ENCODE measurements at regions not wholly inside any gene's neighbourhood (a gene's known extent, or its start where the extent isn't known, plus 50 kb on each side); places are given as distances from the start of the nearest gene placed in this dataset.

DNA sequence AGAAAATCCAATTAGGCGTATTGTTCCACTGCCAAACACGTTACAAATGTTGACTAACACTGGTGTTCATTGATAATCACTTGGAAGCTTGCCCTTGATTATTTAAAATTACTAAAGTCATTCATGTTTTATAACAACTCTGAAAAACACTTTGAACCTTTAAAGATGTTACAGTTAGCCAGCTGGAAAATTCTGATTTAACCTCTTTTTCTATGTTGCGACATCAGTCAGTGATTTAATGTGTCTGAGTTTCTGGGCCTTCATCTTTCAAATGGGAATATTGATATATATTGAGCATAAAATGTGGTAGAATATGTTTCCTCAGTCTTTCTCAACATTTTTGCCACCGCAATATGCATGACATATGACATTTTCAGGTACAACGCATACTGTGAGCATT is 274.1 kb upstream of the TENM3 start:
- no peak for DNase-seq

DNA sequence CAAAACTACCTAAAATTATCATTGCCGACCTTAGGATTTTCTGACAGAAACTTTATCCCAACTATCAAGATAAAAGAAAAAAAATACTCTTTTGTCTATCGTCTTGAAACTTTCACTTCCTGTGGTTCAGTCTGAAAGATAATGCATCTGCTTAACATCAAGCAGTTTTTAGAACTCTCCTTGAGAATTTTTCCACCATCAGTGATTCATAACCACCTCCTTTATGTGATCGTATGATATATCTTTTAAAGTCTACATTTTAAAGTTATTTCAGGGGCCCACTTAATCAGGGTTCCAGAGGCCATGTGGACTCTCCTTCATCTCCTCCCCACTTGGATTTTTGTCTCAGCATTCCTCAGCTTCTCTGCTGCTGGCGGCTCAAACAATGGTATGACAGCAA is 272.8 kb upstream of the TENM3 start:
- no peak for DNase-seq

GRCh38 chr4:181971411-181971810 is 271.8 kb upstream of the TENM3 start:
- no peak for DNase-seq

- DNase-seq = no peak
These were observed 271.2 kb upstream of the TENM3 start for GRCh38 chr4:181971973-181972372.

- DNase-seq = no peak
These were observed 266.4 kb upstream of the TENM3 start for GRCh38 chr4:181976764-181977163.

GRCh38 chr4:181982437-181982836 is 260.8 kb upstream of the TENM3 start:
- no peak for DNase-seq

DNA sequence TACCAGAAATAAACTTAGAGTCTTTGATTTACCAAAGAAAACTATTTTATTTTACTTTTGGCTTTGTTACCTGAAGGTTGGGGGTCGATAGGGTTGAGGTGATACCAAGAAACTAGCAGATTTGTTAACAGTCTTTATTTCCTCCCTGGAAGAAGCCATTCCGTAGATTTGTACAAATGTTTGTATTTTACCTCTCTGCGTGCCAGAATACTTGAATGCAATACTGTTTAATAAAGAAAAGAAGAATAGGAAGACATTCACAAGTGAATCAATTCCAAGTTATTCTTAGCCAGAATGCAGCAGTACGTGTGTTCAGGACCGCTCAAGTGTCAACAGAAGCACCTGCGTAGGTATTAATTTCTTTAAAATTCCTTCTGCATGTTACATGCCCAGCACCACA is 260.3 kb upstream of the TENM3 start:
- DNase-seq = no peak

DNA sequence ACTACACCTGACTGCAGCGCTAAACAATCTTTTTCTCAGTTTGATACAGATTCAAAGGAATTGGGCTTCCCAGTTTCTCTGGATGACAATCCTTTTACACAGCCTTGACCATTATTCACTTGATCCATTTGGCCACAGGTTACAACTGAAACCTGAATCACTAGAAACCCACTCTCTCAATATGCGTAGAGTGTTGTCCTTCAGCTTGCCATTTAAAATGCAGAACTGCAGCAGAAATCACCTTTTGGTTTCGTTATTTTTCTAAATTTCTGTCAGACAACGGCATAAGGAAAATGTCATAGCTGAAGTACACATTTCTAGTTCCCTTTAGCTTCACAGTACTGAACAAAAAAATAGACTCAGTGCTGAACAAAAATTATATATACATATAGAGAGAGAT is 255.8 kb upstream of the TENM3 start:
- DNase-seq = no peak

GRCh38 chr4:181989071-181989470 is 254.1 kb upstream of the TENM3 start:
- DNase-seq = no peak

GRCh38 chr4:181991369-181992108 is 251.7 kb upstream of the TENM3 start:
- no peak for DNase-seq

DNA sequence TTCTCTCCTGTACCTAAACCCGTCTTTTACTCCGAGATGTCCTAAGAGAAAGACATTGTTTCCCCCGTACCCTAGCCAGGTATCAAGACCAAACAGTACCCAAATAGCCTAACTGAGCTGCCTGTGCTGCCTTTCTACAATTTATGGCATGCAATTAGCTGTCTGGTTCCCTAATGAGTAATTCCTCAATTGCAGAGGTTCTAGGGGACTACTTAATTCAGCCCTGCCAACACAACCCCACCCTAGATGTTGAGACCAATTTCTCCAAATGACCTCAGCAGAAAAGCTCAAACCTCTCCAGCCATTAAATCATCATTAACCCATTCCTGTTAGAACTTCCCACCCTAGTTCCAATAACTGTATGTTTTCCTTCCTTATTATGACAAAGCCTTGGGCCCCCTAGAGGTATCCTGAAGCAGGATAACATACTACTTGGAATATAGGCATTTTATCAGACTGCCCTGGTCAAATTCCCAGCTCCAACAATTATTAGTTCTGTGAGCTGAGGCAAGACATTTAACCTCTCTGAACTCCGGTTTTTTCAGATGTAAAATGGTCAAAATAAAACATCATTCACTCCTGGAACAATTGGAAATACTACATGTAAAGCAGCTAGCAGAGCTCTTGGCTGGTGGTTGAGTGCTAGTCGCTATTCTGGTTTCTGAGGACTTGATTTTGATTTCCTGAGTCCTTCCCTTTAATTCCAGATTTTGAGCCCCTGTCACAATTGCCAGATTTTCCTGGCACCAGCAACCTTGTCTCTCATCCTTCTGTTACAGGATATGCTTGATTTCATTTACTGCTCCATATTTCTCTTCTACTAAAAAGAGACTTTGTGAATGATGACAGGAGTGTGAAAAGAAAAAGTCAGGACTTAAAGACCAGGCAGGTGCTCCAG is 244.6 kb upstream of the TENM3 start:
- no peak for DNase-seq

GRCh38 chr4:182000077-182000476 is 243.1 kb upstream of the TENM3 start:
- DNase-seq = no peak

GRCh38 chr4:182010876-182011275 is 232.3 kb upstream of the TENM3 start:
- DNase-seq = no peak

DNA sequence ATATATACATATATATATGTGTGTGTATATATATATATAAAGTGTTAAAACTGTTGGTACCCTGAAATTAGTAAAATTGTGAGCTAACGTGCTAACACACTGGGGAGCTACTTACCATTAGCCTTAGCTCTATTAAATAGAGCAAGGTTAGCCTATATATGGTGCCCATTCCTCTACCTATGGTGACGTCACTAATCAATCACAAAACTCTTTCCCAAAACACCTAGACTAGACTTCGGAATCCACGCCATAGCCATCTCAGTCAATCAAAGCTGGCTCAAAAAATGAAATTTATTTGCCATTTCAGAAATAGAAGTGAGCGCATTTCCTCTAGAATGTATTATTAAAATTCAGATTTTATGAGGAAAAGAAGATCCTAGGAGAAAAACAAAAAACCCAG is 229.0 kb upstream of the TENM3 start:
- no peak for DNase-seq

DNA sequence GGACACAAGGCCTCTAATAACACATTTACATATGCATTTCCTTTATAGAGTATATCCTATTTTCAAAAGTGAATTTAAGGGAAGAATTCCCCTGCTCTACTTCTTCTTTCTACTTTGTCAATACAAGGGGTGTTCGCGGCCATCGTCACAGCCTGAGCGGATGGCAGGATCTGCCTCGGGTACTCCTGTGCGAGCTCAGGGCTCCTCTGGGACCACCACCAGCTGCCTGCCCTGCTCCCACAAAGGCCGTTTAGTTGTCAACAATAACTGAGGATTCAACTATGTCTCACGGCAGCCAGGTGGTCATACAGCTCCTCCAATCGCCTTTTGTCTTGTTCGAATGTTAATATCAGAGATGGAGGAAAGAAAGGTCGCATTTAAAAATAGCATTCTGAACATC is 228.2 kb upstream of the TENM3 start:
- no peak for DNase-seq

DNA sequence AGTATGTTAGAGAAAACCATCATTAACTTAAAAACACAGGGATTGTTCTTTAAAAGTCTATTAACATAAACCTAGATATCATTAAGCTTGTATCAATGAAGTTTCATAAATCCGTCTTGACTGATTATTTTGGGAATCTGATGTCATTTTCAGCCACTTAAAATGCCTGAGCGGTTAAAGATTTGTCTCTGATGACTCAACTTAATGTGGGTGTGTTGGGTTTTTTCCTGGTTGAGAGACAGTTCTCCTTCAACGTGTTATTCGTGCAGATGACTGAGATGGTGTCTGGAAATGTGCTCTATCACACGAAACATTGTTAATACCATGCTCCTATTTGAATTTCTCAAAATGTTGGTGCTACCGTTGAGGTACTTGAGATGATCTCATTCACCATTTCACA is 227.3 kb upstream of the TENM3 start:
- DNase-seq = no peak

DNA sequence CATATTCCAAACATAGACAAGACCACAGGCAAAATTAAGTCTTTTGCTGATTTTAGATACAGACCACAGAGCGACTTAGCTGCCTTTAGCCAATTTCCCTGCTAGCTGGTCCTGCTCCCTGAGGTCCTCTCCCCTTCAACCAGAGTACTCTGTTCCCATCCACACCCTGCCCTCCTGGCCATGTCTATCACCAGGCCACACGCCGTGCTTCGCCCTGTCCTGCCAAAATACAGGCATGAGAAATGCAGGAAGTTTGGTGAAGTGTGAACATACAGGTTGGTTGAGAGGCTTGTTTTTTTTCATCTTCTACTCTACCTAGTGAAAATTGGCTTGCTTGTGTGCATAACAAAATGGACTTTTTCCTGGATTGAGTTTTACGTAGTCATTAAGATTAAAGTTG is 226.2 kb upstream of the TENM3 start:
- DNase-seq = no peak

- DNase-seq = peak; percentile 2
These were observed 224.5 kb upstream of the TENM3 start for GRCh38 chr4:182018691-182019090.

GRCh38 chr4:182019148-182019652 is 224.0 kb upstream of the TENM3 start:
- peak; percentile 42 for DNase-seq

- DNase-seq = no peak
These were observed 220.3 kb upstream of the TENM3 start for GRCh38 chr4:182022909-182023308.

- no peak for DNase-seq
These were observed 219.7 kb upstream of the TENM3 start for GRCh38 chr4:182023469-182023868.

- no peak for DNase-seq
These were observed 200.3 kb upstream of the TENM3 start for GRCh38 chr4:182042945-182043344.

DNA sequence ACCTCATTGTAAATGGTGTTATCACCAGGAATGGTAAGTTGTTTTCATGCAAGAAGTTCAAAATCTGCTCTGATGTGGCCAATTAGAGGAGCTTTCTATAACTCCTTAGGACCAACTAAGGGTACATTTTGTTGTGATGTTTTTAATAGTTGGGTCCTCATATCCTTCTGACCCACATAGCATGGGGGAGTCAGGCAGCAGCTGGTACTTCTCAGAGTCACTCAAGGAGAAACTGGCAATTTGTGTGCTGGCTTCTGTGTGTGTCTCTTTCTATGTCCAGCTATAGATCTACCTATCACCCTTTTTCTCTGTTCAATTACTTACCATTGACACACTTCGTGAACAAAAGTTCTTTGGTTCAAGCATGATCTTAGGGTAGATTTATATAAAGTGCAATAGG is 194.3 kb upstream of the TENM3 start:
- DNase-seq = no peak

DNA sequence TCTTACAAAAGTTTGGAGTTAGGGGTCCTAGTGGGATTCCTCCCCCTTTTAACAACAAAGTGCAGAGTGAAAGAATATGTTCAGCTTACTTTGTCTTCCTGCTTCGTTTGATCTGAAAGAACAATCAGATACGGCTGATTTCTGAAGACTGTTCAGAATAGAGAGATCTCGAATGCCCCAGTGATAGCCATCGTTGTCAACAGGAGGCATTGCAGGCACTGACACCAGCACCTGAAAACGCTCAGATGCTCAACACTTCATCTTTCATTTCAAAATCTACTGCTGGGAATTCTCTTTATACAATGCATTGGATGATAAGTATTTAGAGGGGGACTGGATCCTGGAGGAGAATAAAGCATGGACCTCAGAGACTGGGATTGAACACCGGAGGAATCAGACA is 186.3 kb upstream of the TENM3 start:
- no peak for DNase-seq

All from activated CD4-positive, alpha-beta T cell treated with anti-CD3 and anti-CD28 coated beads, Interleukin-2, amount 50 U/mL, for 16 hours (primary cell).